ENCODE measurements at regions not wholly inside any gene's neighbourhood (a gene's known extent, or its start where the extent isn't known, plus 50 kb on each side); places are given as distances from the start of the nearest gene placed in this dataset.

DNA sequence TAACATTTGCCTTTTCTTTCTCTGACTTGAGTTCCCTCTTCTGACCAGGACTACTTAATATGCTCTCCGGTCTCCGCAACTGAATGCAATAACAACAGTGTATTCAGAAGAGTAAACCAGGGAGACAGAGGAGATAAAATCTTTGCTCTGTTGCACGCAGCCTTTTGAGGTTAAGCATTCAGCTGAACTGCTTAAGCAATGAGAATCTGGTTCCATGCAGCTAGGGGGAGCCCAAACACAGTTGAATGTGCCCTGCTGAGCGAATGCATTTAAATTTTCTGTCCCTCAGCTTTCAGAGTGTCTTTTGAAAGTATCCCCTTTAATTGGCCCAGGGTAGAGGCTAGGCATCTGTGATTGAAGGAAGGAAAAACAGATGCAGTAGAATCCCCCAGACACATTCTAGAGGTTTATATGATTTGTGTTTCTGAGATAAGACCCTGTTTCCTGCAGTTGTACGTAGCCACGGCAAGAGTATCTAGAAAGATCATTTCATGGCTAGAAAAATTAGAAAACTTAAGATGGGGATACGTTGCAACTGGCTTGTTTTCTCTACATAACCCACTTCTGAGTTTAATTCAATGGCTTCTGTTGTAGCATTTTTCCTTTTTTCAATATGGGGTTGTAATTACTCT is 309.6 kb downstream of the TUSC7 start:
- H3K27me3 ChIP-seq = no peaks in the 10 kb centered on the region
- H3K4me1 ChIP-seq = no peaks in the 10 kb centered on the region
- H3K27ac ChIP-seq = no peak overlapping the region
- no peaks in the 10 kb centered on the region for H3K9me3 ChIP-seq
- H3K36me3 ChIP-seq = no peaks in the 10 kb centered on the region
- peak; percentile 65 to 71 for DNase-seq
- intact Hi-C loops (cut with DNase I; ENCODE audit: low total_unique reads) = no loop called here
- no peak overlapping the region for H3K4me3 ChIP-seq
- TF ChIP-seq, protein P1, sequence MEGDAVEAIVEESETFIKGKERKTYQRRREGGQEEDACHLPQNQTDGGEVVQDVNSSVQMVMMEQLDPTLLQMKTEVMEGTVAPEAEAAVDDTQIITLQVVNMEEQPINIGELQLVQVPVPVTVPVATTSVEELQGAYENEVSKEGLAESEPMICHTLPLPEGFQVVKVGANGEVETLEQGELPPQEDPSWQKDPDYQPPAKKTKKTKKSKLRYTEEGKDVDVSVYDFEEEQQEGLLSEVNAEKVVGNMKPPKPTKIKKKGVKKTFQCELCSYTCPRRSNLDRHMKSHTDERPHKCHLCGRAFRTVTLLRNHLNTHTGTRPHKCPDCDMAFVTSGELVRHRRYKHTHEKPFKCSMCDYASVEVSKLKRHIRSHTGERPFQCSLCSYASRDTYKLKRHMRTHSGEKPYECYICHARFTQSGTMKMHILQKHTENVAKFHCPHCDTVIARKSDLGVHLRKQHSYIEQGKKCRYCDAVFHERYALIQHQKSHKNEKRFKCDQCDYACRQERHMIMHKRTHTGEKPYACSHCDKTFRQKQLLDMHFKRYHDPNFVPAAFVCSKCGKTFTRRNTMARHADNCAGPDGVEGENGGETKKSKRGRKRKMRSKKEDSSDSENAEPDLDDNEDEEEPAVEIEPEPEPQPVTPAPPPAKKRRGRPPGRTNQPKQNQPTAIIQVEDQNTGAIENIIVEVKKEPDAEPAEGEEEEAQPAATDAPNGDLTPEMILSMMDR (IDR thresholded peaks at IDR 0.05) = peak; percentile 68 to 73

DNA sequence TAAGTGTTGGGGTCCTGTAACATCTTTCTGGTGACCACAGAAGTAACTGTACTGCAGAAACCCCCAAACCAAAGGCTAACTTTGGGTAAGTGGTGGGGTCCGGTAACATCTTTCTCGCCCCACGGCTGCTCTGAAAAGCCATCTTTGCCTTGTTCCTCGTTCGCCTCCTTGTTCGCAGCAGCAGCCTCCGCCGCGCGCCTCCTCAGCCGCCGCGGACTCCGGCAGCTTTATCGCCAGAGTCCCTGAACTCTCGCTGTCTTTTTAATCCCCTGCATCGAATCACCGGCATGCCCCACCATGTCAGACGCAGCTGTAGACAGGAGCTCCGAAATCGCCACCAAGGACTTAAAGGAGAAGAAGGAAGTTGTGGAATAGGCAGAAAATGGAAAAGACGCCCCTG is 316.8 kb downstream of the TUSC7 start:
- DNase-seq = no peak

DNA sequence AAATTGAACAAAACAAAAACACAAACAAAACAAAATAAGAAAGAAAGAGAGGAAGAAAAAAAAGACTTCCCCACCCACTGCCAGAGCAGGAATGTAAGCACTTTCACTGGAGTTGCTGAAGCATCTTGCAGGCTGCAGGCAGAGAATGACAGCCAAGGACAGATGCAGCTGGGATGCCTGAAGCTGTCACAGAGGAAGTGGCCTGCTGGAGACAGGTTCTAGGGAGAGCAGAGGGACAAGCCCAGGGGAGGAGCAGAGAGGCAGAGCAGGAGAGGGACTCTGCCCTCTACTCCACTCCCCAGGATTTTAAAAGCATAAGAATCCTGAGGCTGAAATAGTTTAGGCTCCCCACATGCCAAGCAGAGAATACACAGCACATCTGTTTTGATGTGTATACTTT is 326.2 kb downstream of the TUSC7 start:
- Histone ChIP-seq H3K27me3 (no peaks in the 10 kb centered on the region), H3K27ac (no peak overlapping the region), H3K9me3 (no peaks in the 10 kb centered on the region), H3K36me3 (no peaks in the 10 kb centered on the region), H3K4me3 (no peak overlapping the region), H3K4me1 (peaks cover 0 to 18% (median 6%) of the 10 kb centered on the region in 4 donors)
- intact Hi-C loops (cut with DNase I; ENCODE audit: low total_unique reads) = no loop called here
- no peak for DNase-seq
- TF ChIP-seq, protein P1 (IDR thresholded peaks at IDR 0.05) = no peak

More for the DNA sequence above, 316.8 kb downstream of the TUSC7 start:
- TF ChIP-seq, protein P1 (IDR thresholded peaks at IDR 0.05) = no peak
- no peaks in the 10 kb centered on the region for H3K4me1 ChIP-seq
- no peaks in the 10 kb centered on the region for H3K27me3 ChIP-seq
- no peak overlapping the region for H3K27ac ChIP-seq
- no peak overlapping the region for H3K4me3 ChIP-seq
- intact Hi-C loops (cut with DNase I; ENCODE audit: low total_unique reads) = no loop called here
- no peaks in the 10 kb centered on the region for H3K36me3 ChIP-seq
- no peaks in the 10 kb centered on the region for H3K9me3 ChIP-seq

DNA sequence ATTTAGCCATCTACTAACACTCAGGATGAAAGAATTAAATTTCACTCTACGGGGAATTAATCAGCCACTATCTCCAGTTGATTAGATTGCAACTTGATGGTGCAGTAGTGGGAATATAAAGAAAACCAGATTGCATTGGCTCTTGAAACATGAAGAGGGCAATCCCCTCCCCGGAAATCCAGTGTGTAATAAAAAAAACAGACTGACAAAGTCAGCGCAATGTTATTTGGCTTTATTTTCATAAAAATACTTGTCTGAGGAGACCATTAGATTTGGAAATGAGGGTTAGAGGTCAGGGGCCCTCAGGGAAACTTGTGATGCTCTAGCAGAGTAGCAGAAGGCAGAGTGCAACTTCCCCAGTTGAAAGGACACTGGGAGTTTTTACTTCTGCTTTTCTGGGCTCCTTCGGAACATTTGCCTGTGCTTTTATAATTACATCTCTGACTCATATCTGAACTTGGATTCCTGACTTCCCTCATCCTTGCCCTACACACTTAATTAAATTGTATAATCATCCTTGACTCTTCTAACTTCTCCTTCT is 326.8 kb downstream of the TUSC7 start:
- TF ChIP-seq, protein P1 (IDR thresholded peaks at IDR 0.05) = no peak
- H3K4me1 ChIP-seq = peaks cover 0 to 18% (median 6%) of the 10 kb centered on the region in 4 donors
- no peak overlapping the region for H3K27ac ChIP-seq
- no peaks in the 10 kb centered on the region for H3K9me3 ChIP-seq
- H3K4me3 ChIP-seq = no peak overlapping the region
- H3K27me3 ChIP-seq = no peaks in the 10 kb centered on the region
- H3K36me3 ChIP-seq = no peaks in the 10 kb centered on the region
- intact Hi-C loops (cut with DNase I; ENCODE audit: low total_unique reads) = no loop called here
- DNase-seq = peak; percentile 67 to 76

DNA sequence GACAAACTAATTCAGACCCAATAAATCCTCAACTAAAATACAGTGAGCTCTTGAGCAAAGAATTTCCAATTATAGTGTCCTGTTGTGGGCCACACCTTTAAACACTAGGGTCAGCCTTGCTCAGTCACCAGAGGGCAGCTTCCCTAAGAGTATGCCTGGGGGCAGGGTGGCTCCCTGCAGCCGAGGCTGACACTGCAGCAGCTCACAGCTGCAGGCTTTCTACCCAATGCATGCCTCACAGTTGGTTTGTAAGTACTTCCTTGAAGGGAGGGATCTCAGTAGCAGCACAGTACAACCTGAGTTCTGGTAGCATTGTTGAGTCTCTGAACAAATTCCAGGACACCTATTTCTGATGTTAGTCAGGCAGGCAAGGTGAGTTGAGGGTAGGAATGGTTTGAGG is 335.6 kb downstream of the TUSC7 start:
- intact Hi-C loops (cut with DNase I; ENCODE audit: low total_unique reads) = no loop called here
- TF ChIP-seq, protein P1 (IDR thresholded peaks at IDR 0.05) = no peak
- Histone ChIP-seq H3K4me1 (no peaks in the 10 kb centered on the region), H3K27ac (no peak overlapping the region), H3K36me3 (no peaks in the 10 kb centered on the region), H3K9me3 (no peaks in the 10 kb centered on the region), H3K4me3 (no peak overlapping the region), H3K27me3 (no peaks in the 10 kb centered on the region)
- peak; percentile 32 to 64 for DNase-seq
